WTC11 (cell line): ENCODE measurements at regions not wholly inside any gene's neighbourhood (a gene's known extent, or its start where the extent isn't known, plus 50 kb on each side); places are given as distances from the start of the nearest gene placed in this dataset.

Experiments
- ATAC-seq: fragments of 200-7000 bp; cut with Tn5 transposase; 2 replicates; pipeline ENCODE4 v1.10.0; 2021; ENCODE audit warnings: mild to moderate bottlenecking, moderate library complexity
- CTCF ChIA-PET: fragments of 300-600 bp; sonication (Branson Sonifier 250); formaldehyde crosslinking; loops from one replicate; lab custom pipeline; 2021; ENCODE audit warnings: antibody characterized with exemption; lab: Charles Lee
- POLR2A ChIA-PET: fragments of 350-600 bp; sonication (Branson Sonifier 250); formaldehyde crosslinking; loops from one replicate; lab custom pipeline; 2021; ENCODE audit warnings: antibody characterized with exemption; lab: Charles Lee
- DNase-seq: peaks from one replicate; pipeline ENCODE4 v3.0.0; 2021; ENCODE audit warnings: low spot score
- H3K27ac Mint-ChIP-seq: 2 replicates; pipeline ENCODE4 v1.8.0; 2021; ENCODE audit warnings: mixed read lengths
- H3K27me3 Mint-ChIP-seq: 2 replicates; pipeline ENCODE4 v1.8.0; 2021; ENCODE audit warnings: low read depth, mild to moderate bottlenecking, moderate library complexity, mixed read lengths
- H3K36me3 Mint-ChIP-seq: 2 replicates; pipeline ENCODE4 v1.8.0; 2021; ENCODE audit warnings: mixed read lengths
- H3K4me1 Mint-ChIP-seq: 2 replicates; pipeline ENCODE4 v1.8.0; 2022; ENCODE audit warnings: mixed read lengths
- H3K4me3 Mint-ChIP-seq: 2 replicates; pipeline ENCODE4 v1.8.0; 2021; ENCODE audit warnings: mild to moderate bottlenecking, moderate library complexity, mixed read lengths
- H3K9me3 Mint-ChIP-seq: 2 replicates; pipeline ENCODE4 v1.8.0; 2021; ENCODE audit warnings: mixed read lengths
- CREB1 ChIP-seq: sonication (generic); formaldehyde crosslinking; IDR thresholded peaks from 2 replicates; pipeline ENCODE4 v1.8.0; 2023; ENCODE audit warnings: mild to moderate bottlenecking, missing genetic modification reagents
- EMX1 ChIP-seq: fragments of 250-450 bp; sonication (Bioruptor Pico); IDR thresholded peaks from 2 replicates; pipeline ENCODE4 v1.8.0; 2021; ENCODE audit warnings: mild to moderate bottlenecking
- FOXJ3 ChIP-seq: sonication (generic); formaldehyde crosslinking; IDR thresholded peaks from 2 replicates; pipeline ENCODE4 v1.9.0; 2021; ENCODE audit warnings: missing genetic modification reagents, mild to moderate bottlenecking, borderline replicate concordance
- FOXP1 ChIP-seq: sonication (generic); formaldehyde crosslinking; IDR thresholded peaks from 2 replicates; pipeline ENCODE4 v1.8.0; 2022; ENCODE audit warnings: missing genetic modification reagents, mild to moderate bottlenecking, moderate library complexity, borderline replicate concordance
- GABPB1 ChIP-seq: sonication (generic); formaldehyde crosslinking; IDR thresholded peaks from 2 replicates; pipeline ENCODE4 v1.8.1; 2023; ENCODE audit warnings: mild to moderate bottlenecking, missing genetic modification reagents
- IRF2 ChIP-seq: sonication (generic); formaldehyde crosslinking; IDR thresholded peaks from 2 replicates; pipeline ENCODE4 v1.8.0; 2022; ENCODE audit warnings: low read depth, missing genetic modification reagents, borderline replicate concordance
- KAT7 ChIP-seq: sonication (generic); formaldehyde crosslinking; IDR thresholded peaks from 2 replicates; pipeline ENCODE4 v1.8.1; 2023; ENCODE audit warnings: missing genetic modification reagents, mild to moderate bottlenecking, borderline replicate concordance
- TCF7 ChIP-seq: sonication (generic); formaldehyde crosslinking; IDR thresholded peaks from 2 replicates; pipeline ENCODE4 v1.8.0; 2022; ENCODE audit warnings: mild to moderate bottlenecking, low read depth, missing genetic modification reagents, moderate library complexity
- TF ChIP-seq, protein P1 (sequence below): sonication (generic); formaldehyde crosslinking; IDR thresholded peaks from 2 replicates; pipeline ENCODE4 v1.8.1; 2023; ENCODE audit warnings: mild to moderate bottlenecking, missing genetic modification reagents, borderline replicate concordance
- TF ChIP-seq, protein P2 (sequence below): sonication (generic); formaldehyde crosslinking; IDR thresholded peaks from 2 replicates; pipeline ENCODE4 v1.8.1; 2023; ENCODE audit warnings: mild to moderate bottlenecking, missing genetic modification reagents
- TF ChIP-seq, protein P3 (sequence below): sonication (generic); formaldehyde crosslinking; conservative IDR thresholded peaks from 2 replicates; pipeline ENCODE4 v1.8.1; 2022; ENCODE audit warnings: mild to moderate bottlenecking, missing genetic modification reagents
- TF ChIP-seq, protein P4 (sequence below): sonication (generic); formaldehyde crosslinking; IDR thresholded peaks from 2 replicates; pipeline ENCODE4 v1.8.0; 2022; ENCODE audit warnings: mild to moderate bottlenecking, missing genetic modification reagents
- TF ChIP-seq, protein P5 (sequence below): sonication (generic); formaldehyde crosslinking; IDR thresholded peaks from 2 replicates; pipeline ENCODE4 v1.8.0; 2022; ENCODE audit warnings: mild to moderate bottlenecking, missing genetic modification reagents
- TF ChIP-seq, protein P6 (sequence below): fragments of 250-450 bp; sonication (Bioruptor Pico); IDR thresholded peaks from 2 replicates; pipeline ENCODE4 v1.9.0; 2021; ENCODE audit warnings: mild to moderate bottlenecking
- TF ChIP-seq, protein P7 (sequence below): sonication (generic); formaldehyde crosslinking; IDR thresholded peaks from 2 replicates; pipeline ENCODE4 v1.8.1; 2023; ENCODE audit warnings: mild to moderate bottlenecking, missing genetic modification reagents
- TF ChIP-seq, protein P8 (sequence below): sonication (generic); formaldehyde crosslinking; IDR thresholded peaks from 2 replicates; pipeline ENCODE4 v1.8.0; 2023; ENCODE audit warnings: mild to moderate bottlenecking, missing genetic modification reagents

DNA sequence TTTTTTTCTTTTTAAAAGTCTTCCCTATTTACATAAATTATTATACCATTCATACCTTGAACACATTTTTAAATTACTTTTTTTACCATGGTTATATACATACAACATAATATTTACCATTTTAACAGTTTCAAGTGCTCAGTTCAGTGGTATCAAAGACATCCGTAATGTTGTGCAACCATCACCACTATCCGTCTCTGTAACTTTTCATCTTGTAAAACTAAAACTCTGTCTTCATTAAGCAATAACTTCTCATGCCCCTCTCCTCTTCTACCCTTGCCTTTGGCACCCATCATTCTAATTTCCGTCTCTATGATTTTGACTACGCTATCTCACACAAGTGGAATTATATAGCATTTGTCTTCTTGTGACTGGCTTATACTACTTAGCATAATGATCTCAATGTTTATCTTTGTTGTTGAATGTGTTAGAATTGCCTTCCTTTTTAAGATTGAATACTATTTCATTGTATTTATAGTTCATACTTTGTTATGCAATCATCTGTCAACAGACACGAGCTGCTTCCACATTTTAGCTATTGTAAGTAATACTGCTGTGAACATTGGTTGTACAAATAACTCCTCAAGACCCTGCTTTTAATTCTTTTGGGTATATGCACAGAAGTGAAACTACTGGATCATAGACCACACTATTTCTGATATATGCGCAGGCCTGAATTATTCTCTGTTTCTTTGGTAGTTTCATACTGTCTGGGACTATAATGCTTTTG is 689.5 kb upstream of the NCAM2 start (continued):
- TF ChIP-seq, protein P1, sequence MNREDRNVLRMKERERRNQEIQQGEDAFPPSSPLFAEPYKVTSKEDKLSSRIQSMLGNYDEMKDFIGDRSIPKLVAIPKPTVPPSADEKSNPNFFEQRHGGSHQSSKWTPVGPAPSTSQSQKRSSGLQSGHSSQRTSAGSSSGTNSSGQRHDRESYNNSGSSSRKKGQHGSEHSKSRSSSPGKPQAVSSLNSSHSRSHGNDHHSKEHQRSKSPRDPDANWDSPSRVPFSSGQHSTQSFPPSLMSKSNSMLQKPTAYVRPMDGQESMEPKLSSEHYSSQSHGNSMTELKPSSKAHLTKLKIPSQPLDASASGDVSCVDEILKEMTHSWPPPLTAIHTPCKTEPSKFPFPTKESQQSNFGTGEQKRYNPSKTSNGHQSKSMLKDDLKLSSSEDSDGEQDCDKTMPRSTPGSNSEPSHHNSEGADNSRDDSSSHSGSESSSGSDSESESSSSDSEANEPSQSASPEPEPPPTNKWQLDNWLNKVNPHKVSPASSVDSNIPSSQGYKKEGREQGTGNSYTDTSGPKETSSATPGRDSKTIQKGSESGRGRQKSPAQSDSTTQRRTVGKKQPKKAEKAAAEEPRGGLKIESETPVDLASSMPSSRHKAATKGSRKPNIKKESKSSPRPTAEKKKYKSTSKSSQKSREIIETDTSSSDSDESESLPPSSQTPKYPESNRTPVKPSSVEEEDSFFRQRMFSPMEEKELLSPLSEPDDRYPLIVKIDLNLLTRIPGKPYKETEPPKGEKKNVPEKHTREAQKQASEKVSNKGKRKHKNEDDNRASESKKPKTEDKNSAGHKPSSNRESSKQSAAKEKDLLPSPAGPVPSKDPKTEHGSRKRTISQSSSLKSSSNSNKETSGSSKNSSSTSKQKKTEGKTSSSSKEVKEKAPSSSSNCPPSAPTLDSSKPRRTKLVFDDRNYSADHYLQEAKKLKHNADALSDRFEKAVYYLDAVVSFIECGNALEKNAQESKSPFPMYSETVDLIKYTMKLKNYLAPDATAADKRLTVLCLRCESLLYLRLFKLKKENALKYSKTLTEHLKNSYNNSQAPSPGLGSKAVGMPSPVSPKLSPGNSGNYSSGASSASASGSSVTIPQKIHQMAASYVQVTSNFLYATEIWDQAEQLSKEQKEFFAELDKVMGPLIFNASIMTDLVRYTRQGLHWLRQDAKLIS (CRISPR knock-in tag), result no peak
- TF ChIP-seq FOXP1 (CRISPR knock-in tag), result no peak

DNA sequence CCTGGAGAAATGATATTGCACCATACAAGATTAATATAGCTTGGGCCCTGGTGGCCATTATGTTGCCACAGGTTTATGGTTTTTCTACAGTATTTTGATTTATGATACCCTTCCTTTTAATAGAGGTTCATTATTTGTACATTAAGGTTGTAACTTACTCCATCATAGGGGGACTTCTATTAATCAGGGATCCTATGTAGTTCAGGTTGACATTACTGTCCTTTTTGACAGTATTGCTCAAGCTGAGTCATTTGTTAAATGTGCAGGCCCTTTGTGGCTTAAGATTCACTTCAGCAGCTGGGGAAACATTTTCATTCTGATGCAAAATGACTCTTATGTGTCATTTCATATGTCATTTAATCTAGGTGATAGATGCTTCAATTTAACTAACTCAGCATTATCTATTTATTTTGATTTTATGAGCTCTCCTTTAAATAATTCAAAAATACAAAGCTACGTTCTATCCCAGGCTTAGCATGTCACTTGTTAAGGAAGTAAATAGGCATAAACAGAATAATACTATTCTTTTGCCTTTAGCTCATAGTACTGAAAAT is 686.9 kb upstream of the NCAM2 start:
- TF ChIP-seq, protein P2, sequence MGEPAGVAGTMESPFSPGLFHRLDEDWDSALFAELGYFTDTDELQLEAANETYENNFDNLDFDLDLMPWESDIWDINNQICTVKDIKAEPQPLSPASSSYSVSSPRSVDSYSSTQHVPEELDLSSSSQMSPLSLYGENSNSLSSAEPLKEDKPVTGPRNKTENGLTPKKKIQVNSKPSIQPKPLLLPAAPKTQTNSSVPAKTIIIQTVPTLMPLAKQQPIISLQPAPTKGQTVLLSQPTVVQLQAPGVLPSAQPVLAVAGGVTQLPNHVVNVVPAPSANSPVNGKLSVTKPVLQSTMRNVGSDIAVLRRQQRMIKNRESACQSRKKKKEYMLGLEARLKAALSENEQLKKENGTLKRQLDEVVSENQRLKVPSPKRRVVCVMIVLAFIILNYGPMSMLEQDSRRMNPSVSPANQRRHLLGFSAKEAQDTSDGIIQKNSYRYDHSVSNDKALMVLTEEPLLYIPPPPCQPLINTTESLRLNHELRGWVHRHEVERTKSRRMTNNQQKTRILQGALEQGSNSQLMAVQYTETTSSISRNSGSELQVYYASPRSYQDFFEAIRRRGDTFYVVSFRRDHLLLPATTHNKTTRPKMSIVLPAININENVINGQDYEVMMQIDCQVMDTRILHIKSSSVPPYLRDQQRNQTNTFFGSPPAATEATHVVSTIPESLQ (CRISPR knock-in tag), result no peak
- TF ChIP-seq, protein P3, sequence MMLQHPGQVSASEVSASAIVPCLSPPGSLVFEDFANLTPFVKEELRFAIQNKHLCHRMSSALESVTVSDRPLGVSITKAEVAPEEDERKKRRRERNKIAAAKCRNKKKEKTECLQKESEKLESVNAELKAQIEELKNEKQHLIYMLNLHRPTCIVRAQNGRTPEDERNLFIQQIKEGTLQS (CRISPR knock-in tag), result no peak
- no peak for TF ChIP-seq GABPB1 (CRISPR knock-in tag)
- TF ChIP-seq, protein P4, sequence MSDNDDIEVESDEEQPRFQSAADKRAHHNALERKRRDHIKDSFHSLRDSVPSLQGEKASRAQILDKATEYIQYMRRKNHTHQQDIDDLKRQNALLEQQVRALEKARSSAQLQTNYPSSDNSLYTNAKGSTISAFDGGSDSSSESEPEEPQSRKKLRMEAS, result no peak
- TF ChIP-seq, protein P5, sequence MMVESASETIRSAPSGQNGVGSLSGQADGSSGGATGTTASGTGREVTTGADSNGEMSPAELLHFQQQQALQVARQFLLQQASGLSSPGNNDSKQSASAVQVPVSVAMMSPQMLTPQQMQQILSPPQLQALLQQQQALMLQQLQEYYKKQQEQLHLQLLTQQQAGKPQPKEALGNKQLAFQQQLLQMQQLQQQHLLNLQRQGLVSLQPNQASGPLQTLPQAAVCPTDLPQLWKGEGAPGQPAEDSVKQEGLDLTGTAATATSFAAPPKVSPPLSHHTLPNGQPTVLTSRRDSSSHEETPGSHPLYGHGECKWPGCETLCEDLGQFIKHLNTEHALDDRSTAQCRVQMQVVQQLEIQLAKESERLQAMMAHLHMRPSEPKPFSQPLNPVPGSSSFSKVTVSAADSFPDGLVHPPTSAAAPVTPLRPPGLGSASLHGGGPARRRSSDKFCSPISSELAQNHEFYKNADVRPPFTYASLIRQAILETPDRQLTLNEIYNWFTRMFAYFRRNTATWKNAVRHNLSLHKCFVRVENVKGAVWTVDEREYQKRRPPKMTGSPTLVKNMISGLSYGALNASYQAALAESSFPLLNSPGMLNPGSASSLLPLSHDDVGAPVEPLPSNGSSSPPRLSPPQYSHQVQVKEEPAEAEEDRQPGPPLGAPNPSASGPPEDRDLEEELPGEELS (CRISPR knock-in tag), result no peak
- no peak overlapping the region for H3K27ac Mint-ChIP-seq
- peaks cover 13% of the 10 kb centered on the region for H3K9me3 Mint-ChIP-seq
- ChIA-PET POLR2A (no interaction called here), CTCF (interaction anchor here (1.3 kb wide), 1 partner anchor 132 kb away, joined by 3 read pairs; no protein-coding TSS in a partner anchor)
- DNase-seq, result no peak
- peaks cover 5% of the 10 kb centered on the region for H3K36me3 Mint-ChIP-seq
- ATAC-seq, result no peak
- H3K4me3 Mint-ChIP-seq, result no peak overlapping the region
- H3K4me1 Mint-ChIP-seq, result peaks cover 10% of the 10 kb centered on the region
- H3K27me3 Mint-ChIP-seq, result no peaks in the 10 kb centered on the region

DNA sequence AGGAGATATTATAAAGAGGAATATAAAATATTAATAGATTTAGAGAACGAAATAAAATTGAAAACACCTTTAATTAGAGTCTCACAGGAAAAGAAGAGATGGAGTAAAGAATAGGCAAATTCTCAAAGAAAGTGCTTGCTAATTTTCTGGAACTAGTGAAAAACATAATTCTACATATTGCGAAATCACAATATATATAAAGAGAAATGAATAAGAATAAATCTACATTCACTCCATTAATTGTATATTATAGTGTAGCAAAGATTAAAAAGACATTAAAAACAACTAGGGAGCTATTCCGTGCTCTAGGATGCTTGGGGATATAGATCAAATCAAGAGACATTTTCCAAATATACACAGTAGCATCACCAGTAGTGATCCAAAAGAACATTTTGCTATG is 685.2 kb upstream of the NCAM2 start:
- peaks cover 10% of the 10 kb centered on the region for H3K4me1 Mint-ChIP-seq
- no peaks in the 10 kb centered on the region; the same call in 1 of the 2 replicates for H3K27me3 Mint-ChIP-seq
- no peak for DNase-seq
- ATAC-seq, result no peak
- ChIA-PET POLR2A (no interaction called here), CTCF (no interaction called here)
- peaks cover 14% of the 10 kb centered on the region for H3K36me3 Mint-ChIP-seq
- no peak overlapping the region for H3K27ac Mint-ChIP-seq
- peaks cover 24% of the 10 kb centered on the region for H3K9me3 Mint-ChIP-seq
- no peak overlapping the region for H3K4me3 Mint-ChIP-seq
- TF ChIP-seq, protein P6, sequence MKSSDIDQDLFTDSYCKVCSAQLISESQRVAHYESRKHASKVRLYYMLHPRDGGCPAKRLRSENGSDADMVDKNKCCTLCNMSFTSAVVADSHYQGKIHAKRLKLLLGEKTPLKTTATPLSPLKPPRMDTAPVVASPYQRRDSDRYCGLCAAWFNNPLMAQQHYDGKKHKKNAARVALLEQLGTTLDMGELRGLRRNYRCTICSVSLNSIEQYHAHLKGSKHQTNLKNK, result no peak
- TF ChIP-seq TCF7 (CRISPR knock-in tag), result no peak
- TF ChIP-seq, protein P7, sequence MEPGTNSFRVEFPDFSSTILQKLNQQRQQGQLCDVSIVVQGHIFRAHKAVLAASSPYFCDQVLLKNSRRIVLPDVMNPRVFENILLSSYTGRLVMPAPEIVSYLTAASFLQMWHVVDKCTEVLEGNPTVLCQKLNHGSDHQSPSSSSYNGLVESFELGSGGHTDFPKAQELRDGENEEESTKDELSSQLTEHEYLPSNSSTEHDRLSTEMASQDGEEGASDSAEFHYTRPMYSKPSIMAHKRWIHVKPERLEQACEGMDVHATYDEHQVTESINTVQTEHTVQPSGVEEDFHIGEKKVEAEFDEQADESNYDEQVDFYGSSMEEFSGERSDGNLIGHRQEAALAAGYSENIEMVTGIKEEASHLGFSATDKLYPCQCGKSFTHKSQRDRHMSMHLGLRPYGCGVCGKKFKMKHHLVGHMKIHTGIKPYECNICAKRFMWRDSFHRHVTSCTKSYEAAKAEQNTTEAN (CRISPR knock-in tag), result no peak
- no peak for TF ChIP-seq IRF2 (CRISPR knock-in tag)
- no peak for TF ChIP-seq EMX1 (CRISPR knock-in tag)
- TF ChIP-seq, protein P8, sequence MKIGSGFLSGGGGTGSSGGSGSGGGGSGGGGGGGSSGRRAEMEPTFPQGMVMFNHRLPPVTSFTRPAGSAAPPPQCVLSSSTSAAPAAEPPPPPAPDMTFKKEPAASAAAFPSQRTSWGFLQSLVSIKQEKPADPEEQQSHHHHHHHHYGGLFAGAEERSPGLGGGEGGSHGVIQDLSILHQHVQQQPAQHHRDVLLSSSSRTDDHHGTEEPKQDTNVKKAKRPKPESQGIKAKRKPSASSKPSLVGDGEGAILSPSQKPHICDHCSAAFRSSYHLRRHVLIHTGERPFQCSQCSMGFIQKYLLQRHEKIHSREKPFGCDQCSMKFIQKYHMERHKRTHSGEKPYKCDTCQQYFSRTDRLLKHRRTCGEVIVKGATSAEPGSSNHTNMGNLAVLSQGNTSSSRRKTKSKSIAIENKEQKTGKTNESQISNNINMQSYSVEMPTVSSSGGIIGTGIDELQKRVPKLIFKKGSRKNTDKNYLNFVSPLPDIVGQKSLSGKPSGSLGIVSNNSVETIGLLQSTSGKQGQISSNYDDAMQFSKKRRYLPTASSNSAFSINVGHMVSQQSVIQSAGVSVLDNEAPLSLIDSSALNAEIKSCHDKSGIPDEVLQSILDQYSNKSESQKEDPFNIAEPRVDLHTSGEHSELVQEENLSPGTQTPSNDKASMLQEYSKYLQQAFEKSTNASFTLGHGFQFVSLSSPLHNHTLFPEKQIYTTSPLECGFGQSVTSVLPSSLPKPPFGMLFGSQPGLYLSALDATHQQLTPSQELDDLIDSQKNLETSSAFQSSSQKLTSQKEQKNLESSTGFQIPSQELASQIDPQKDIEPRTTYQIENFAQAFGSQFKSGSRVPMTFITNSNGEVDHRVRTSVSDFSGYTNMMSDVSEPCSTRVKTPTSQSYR (CRISPR knock-in tag), result no peak
- TF ChIP-seq KAT7 (CRISPR knock-in tag), result no peak
- TF ChIP-seq FOXJ3 (CRISPR knock-in tag), result no peak
- no peak for TF ChIP-seq CREB1 (CRISPR knock-in tag)
